Mammary epithelial cell (primary cell): ENCODE measurements at regions not wholly inside any gene's neighbourhood (a gene's known extent, or its start where the extent isn't known, plus 50 kb on each side); places are given as distances from the start of the nearest gene placed in this dataset.

Source experiments
- EZH2 ChIP-seq: IDR thresholded peaks from 2 replicates; pipeline ENCODE4 v1.6.1; 2012; ENCODE audit warnings: low read length, inconsistent platforms, borderline replicate concordance
- TF ChIP-seq, protein P1 (sequence below), 2 donors: IDR thresholded peaks in 1 of 2; conservative IDR thresholded peaks in 1 of 2; 2 replicates each; pipeline ENCODE4 v1.5.1; 2011 to 2012; ENCODE audit warnings: inconsistent platforms in 2 of 2, low read length in 2 of 2, mild to moderate bottlenecking in 2 of 2, control low read depth in 1 of 2, low read depth in 1 of 2; ENCODE audit not compliant: insufficient read depth in 1 of 2; ENCODE audit errors: extremely low read depth in 1 of 2

DNA sequence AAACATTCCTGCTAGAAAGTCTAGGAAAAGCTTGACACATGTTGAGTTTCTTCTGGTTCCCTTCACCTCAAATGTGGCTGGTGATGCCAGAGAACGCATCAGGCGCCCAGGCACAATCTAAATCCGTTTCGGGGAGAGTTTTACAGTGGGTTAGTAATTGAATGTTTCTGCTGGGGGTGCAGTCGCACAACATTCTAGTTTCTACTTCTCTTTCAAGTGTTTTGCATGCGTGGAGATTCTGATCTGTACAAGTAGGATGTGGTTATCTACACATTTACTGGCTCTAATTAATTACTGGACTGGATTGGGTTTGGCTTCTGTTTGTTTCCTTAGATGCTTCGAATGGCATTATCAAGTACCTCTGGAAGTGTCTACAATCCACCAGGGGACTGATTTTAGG, 173.8 kb downstream of the TMEM26 start:
- TF ChIP-seq EZH2, result no peak
- TF ChIP-seq, protein P1, sequence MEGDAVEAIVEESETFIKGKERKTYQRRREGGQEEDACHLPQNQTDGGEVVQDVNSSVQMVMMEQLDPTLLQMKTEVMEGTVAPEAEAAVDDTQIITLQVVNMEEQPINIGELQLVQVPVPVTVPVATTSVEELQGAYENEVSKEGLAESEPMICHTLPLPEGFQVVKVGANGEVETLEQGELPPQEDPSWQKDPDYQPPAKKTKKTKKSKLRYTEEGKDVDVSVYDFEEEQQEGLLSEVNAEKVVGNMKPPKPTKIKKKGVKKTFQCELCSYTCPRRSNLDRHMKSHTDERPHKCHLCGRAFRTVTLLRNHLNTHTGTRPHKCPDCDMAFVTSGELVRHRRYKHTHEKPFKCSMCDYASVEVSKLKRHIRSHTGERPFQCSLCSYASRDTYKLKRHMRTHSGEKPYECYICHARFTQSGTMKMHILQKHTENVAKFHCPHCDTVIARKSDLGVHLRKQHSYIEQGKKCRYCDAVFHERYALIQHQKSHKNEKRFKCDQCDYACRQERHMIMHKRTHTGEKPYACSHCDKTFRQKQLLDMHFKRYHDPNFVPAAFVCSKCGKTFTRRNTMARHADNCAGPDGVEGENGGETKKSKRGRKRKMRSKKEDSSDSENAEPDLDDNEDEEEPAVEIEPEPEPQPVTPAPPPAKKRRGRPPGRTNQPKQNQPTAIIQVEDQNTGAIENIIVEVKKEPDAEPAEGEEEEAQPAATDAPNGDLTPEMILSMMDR (conservative IDR thresholded peaks at IDR 0.05 in 1 of 2, IDR thresholded peaks at IDR 0.05 in 1 of 2; ENCODE audit: extremely low read depth in 1 of 2, insufficient read depth in 1 of 2, low read depth in 1 of 2, low read length in 2 of 2), result no peak
